ENCODE measurements at regions not wholly inside any gene's neighbourhood (a gene's known extent, or its start where the extent isn't known, plus 50 kb on each side); places are given as distances from the start of the nearest gene placed in this dataset.
A peak's percentile ranks its signal among the peaks of the same experiment; 100 is the strongest.

GRCh38 chr5:56674441-56674840 is 140.9 kb upstream of the MAP3K1 start:
- Histone ChIP-seq H3K27ac (peak overlapping the region; percentile 96), H3K9me3 (no peaks in the 10 kb centered on the region), H3K4me1 (ENCODE audit: control insufficient read depth in 1 of 2, insufficient read depth in 1 of 2, low read depth in 1 of 2, low read length in 1 of 2) (peaks cover 55 to 58% of the 10 kb centered on the region in 2 experiments), H3K4me3 (ENCODE audit: low read depth in 1 of 2, low read length in 1 of 2) (no peak overlapping the region), H3K36me3 (no peaks in the 10 kb centered on the region), H3K27me3 (no peaks in the 10 kb centered on the region)
- TF ChIP-seq CTCF (IDR thresholded peaks at IDR 0.05) = no peak

GRCh38 chr5:56673171-56673570 is 142.2 kb upstream of the MAP3K1 start:
- H3K4me1 ChIP-seq (ENCODE audit: control insufficient read depth in 1 of 2, insufficient read depth in 1 of 2, low read depth in 1 of 2, low read length in 1 of 2) = peaks cover 67 to 71% of the 10 kb centered on the region in 2 experiments
- no peak for TF ChIP-seq CTCF (IDR thresholded peaks at IDR 0.05)

DNA sequence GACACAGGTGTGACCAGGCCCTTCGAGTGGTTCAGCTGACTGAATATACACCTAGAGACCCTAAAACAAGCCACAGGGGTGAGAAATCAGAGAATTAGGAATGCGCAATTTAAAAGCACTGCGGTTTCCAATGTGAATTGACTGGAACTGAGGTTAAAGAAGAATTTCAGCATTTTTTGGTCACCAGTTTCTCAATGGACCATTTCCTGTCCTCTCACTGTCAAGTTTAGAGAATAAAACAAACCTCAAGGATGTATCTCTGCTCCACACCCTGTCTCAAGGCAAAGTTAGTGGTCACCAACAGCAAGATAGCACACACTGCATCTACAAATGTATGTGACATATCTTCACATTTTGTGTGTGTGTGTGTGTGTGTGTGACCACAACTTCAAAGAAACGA is 143.8 kb upstream of the MAP3K1 start:
- Histone ChIP-seq H3K27ac (peak overlapping the region; percentile 96), H3K4me3 (ENCODE audit: low read depth in 1 of 2, low read length in 1 of 2) (peak overlapping the region; percentile 34 to 36), H3K27me3 (no peaks in the 10 kb centered on the region), H3K4me1 (ENCODE audit: control insufficient read depth in 1 of 2, insufficient read depth in 1 of 2, low read depth in 1 of 2, low read length in 1 of 2) (peaks cover 81 to 87% of the 10 kb centered on the region in 2 experiments), H3K36me3 (no peaks in the 10 kb centered on the region), H3K9me3 (no peaks in the 10 kb centered on the region)
- no peak for TF ChIP-seq CTCF (IDR thresholded peaks at IDR 0.05)

More at GRCh38 chr5:56673171-56673570, 142.2 kb upstream of the MAP3K1 start:
- Histone ChIP-seq H3K9me3 (no peaks in the 10 kb centered on the region), H3K27me3 (no peaks in the 10 kb centered on the region), H3K4me3 (ENCODE audit: low read depth in 1 of 2, low read length in 1 of 2) (peak overlapping the region; percentile 5 to 34), H3K27ac (peak overlapping the region; percentile 96), H3K36me3 (no peaks in the 10 kb centered on the region)

GRCh38 chr5:56670916-56671315 is 144.4 kb upstream of the MAP3K1 start:
- Histone ChIP-seq H3K27me3 (no peaks in the 10 kb centered on the region), H3K27ac (peak overlapping the region; percentile 96), H3K4me1 (ENCODE audit: control insufficient read depth in 1 of 2, insufficient read depth in 1 of 2, low read depth in 1 of 2, low read length in 1 of 2) (peaks cover 88 to 93% of the 10 kb centered on the region in 2 experiments), H3K36me3 (no peaks in the 10 kb centered on the region), H3K4me3 (ENCODE audit: low read depth in 1 of 2, low read length in 1 of 2) (peak overlapping the region; percentile 34 to 36), H3K9me3 (no peaks in the 10 kb centered on the region)
- no peak for TF ChIP-seq CTCF (IDR thresholded peaks at IDR 0.05)

GRCh38 chr5:56669534-56670483 is 145.5 kb upstream of the MAP3K1 start:
- H3K4me3 ChIP-seq (ENCODE audit: low read depth in 1 of 2, low read length in 1 of 2) = peak overlapping the region; percentile 36
- peaks cover 88 to 89% of the 10 kb centered on the region in 2 experiments for H3K4me1 ChIP-seq (ENCODE audit: control insufficient read depth in 1 of 2, insufficient read depth in 1 of 2, low read depth in 1 of 2, low read length in 1 of 2)
- peak overlapping the region; percentile 96 for H3K27ac ChIP-seq
- no peaks in the 10 kb centered on the region for H3K9me3 ChIP-seq
- no peaks in the 10 kb centered on the region for H3K27me3 ChIP-seq
- no peak for TF ChIP-seq CTCF (IDR thresholded peaks at IDR 0.05)
- no peaks in the 10 kb centered on the region for H3K36me3 ChIP-seq

All from neutrophil (primary cell).